AG04449 (cell line): ENCODE measurements at regions not wholly inside any gene's neighbourhood (a gene's known extent, or its start where the extent isn't known, plus 50 kb on each side); places are given as distances from the start of the nearest gene placed in this dataset.

Experiments used
- CTCF ChIA-PET: fragments of 350-600 bp; formaldehyde crosslinking; extraction: SDS; loops from one replicate; lab custom pipeline; 2021; ENCODE audit warnings: antibody characterized with exemption; lab: Yijun Ruan, JAX
- POLR2A ChIA-PET: fragments of 400-600, 350-600 bp; formaldehyde crosslinking; extraction: SDS; loops from one replicate; lab custom pipeline; 2020; ENCODE audit warnings: antibody characterized with exemption, inconsistent platforms; lab: Yijun Ruan, JAX
- DNase-seq: peaks from one replicate; pipeline ENCODE4 v3.0.0-alpha.2; 2010; ENCODE audit warnings: low read depth, low spot score
- H3K4me3 ChIP-seq: 2 replicates; pipeline ENCODE4 v1.5.1; 2011; ENCODE audit warnings: low read depth, mild to moderate bottlenecking, control low read depth, low read length
- CTCF ChIP-seq: IDR thresholded peaks from one replicate; pipeline ENCODE4 v1.5.1; 2011; ENCODE audit warnings: mild to moderate bottlenecking, moderate library complexity, low read length, control low read depth, inconsistent platforms; ENCODE audit not compliant: insufficient read depth; ENCODE audit errors: missing control alignments

- POLR2A ChIA-PET, result no interaction called here
- CTCF ChIA-PET, result interaction anchor here (1.2 kb wide), 1 partner anchor 45 kb away, joined by 3 read pairs; no protein-coding TSS in a partner anchor
- DNase-seq, result no peak
- no peak overlapping the region for H3K4me3 ChIP-seq
- no peak for TF ChIP-seq CTCF
These were observed 198.1 kb downstream of the CSNK1G3 start for GRCh38 chr5:123710031-123710430.

- no peak overlapping the region for H3K4me3 ChIP-seq
- ChIA-PET POLR2A (no interaction called here), CTCF (interaction anchor here (1.2 kb wide), 1 partner anchor 45 kb away, joined by 3 read pairs; no protein-coding TSS in a partner anchor)
- TF ChIP-seq CTCF, result no peak
- DNase-seq, result no peak
These were observed 197.4 kb downstream of the CSNK1G3 start for GRCh38 chr5:123709422-123709821.

- no peak overlapping the region for H3K4me3 ChIP-seq
- ChIA-PET CTCF (no interaction called here), POLR2A (no interaction called here)
- no peak for TF ChIP-seq CTCF
- peak; percentile 90 for DNase-seq
These were observed 196.3 kb downstream of the CSNK1G3 start for GRCh38 chr5:123708074-123708806.

- DNase-seq, result no peak
- no peak overlapping the region for H3K4me3 ChIP-seq
- no peak for TF ChIP-seq CTCF
- CTCF ChIA-PET, result no interaction called here
- POLR2A ChIA-PET, result no interaction called here
These were observed 194.6 kb downstream of the CSNK1G3 start for GRCh38 chr5:123706531-123706930.

GRCh38 chr5:123705741-123706140 lies 193.8 kb downstream of the CSNK1G3 start:
- DNase-seq, result no peak
- TF ChIP-seq CTCF, result no peak
- POLR2A ChIA-PET, result no interaction called here
- CTCF ChIA-PET, result no interaction called here
- no peak overlapping the region for H3K4me3 ChIP-seq

GRCh38 chr5:123701511-123702200 lies 189.7 kb downstream of the CSNK1G3 start:
- CTCF ChIA-PET, result no interaction called here
- POLR2A ChIA-PET, result no interaction called here
- no peak for TF ChIP-seq CTCF
- no peak for DNase-seq
- no peak overlapping the region for H3K4me3 ChIP-seq
